ENCODE measurements at regions not wholly inside any gene's neighbourhood (a gene's known extent, or its start where the extent isn't known, plus 50 kb on each side); places are given as distances from the start of the nearest gene placed in this dataset.
A peak's percentile ranks its signal among the peaks of the same experiment; 100 is the strongest.

- TF ChIP-seq CTCF (conservative IDR thresholded peaks at IDR 0.05; ENCODE audit: low read depth): no peak
- no peak for DNase-seq (ENCODE audit: low spot score)
- ChIA-PET CTCF (no interaction called here), POLR2A (ENCODE audit: low non-redundant PET) (no interaction called here)
- H3K27ac ChIP-seq: no peak overlapping the region
Observed at GRCh38 chr5:61991430-61991829, 314.6 kb upstream of the KIF2A start.

GRCh38 chr5:61991866-61992265, 314.1 kb upstream of the KIF2A start:
- no peak for DNase-seq (ENCODE audit: low spot score)
- ChIA-PET CTCF (interaction anchor here (0.6 kb wide), 1 partner anchor 1266 kb away, joined by 3 read pairs; no protein-coding TSS in a partner anchor), POLR2A (ENCODE audit: low non-redundant PET) (no interaction called here)
- H3K27ac ChIP-seq: no peak overlapping the region
- no peak for TF ChIP-seq CTCF (conservative IDR thresholded peaks at IDR 0.05; ENCODE audit: low read depth)

- no peak for TF ChIP-seq CTCF (conservative IDR thresholded peaks at IDR 0.05; ENCODE audit: low read depth)
- ChIA-PET POLR2A (ENCODE audit: low non-redundant PET) (no interaction called here), CTCF (interaction anchor here (0.6 kb wide), 1 partner anchor 749 kb away, joined by 3 read pairs; no protein-coding TSS in a partner anchor)
- no peak overlapping the region for H3K27ac ChIP-seq
- no peak for DNase-seq (ENCODE audit: low spot score)
Observed at GRCh38 chr5:61993295-61993927, 312.6 kb upstream of the KIF2A start.

GRCh38 chr5:61994171-61994570, 311.8 kb upstream of the KIF2A start:
- H3K27ac ChIP-seq: no peak overlapping the region
- DNase-seq (ENCODE audit: low spot score): no peak
- no peak for TF ChIP-seq CTCF (conservative IDR thresholded peaks at IDR 0.05; ENCODE audit: low read depth)
- ChIA-PET CTCF (no interaction called here), POLR2A (ENCODE audit: low non-redundant PET) (no interaction called here)

- TF ChIP-seq CTCF (conservative IDR thresholded peaks at IDR 0.05; ENCODE audit: low read depth): no peak
- DNase-seq (ENCODE audit: low spot score): no peak
- no peak overlapping the region for H3K27ac ChIP-seq
- CTCF ChIA-PET: interaction anchor here (0.6 kb wide), 1 partner anchor 579 kb away, joined by 3 read pairs; no protein-coding TSS in a partner anchor
- POLR2A ChIA-PET (ENCODE audit: low non-redundant PET): no interaction called here
Observed at GRCh38 chr5:61995486-61995885, 310.5 kb upstream of the KIF2A start.

GRCh38 chr5:61999371-61999770, 306.6 kb upstream of the KIF2A start:
- ChIA-PET POLR2A (ENCODE audit: low non-redundant PET) (no interaction called here), CTCF (no interaction called here)
- peak; percentile 42 for DNase-seq (ENCODE audit: low spot score)
- no peak overlapping the region for H3K27ac ChIP-seq
- TF ChIP-seq CTCF (conservative IDR thresholded peaks at IDR 0.05; ENCODE audit: low read depth): no peak
